Inflammatory macrophage treated with lipopolysaccharide for 1 hour (primary cell): ENCODE measurements at regions not wholly inside any gene's neighbourhood (a gene's known extent, or its start where the extent isn't known, plus 50 kb on each side); places are given as distances from the start of the nearest gene placed in this dataset.

Experiments
- DNase-seq, 2 donors: peaks; one replicate each; pipeline ENCODE4 v3.0.0-alpha.2; 2020 to 2022

DNA sequence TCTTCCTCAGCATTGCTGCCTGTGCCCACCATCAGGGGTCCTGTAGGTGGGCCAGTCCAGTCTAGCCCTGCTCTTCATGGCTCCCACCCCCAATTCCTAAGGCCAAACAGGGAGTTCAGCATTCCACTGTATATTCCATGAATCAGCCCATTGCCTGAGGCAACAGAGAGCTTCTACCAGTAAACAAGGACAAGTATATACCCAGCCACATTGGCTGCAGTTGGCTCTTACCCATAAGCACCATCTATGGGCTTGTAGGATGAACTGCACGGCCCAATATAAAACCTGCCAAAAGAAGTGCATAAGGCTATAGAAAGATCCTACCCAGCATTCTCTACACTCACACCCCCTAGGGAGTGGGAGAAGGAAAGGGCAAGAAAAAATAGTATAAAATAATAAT lies 95.1 kb upstream of the SALL3 start:
- DNase-seq, result no peak

DNA sequence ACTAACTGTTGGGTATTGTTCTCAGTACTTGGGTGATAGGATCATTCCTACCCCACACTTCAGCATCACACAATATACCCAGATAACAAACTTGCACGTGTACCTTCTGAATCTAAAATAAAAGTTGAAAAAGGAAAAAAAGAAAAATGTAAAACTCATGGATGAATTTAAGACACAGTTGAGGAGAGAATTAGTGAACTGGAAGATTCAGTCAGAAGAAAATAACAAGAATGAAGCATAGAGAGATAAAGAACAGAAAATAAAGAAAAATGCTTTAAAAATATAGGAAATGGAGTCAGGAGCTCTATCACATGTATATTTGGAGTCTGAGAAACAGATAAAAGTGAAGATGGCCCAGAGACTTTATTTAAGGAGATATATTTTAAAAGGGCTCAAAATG lies 90.4 kb upstream of the SALL3 start:
- DNase-seq, result no peak

DNA sequence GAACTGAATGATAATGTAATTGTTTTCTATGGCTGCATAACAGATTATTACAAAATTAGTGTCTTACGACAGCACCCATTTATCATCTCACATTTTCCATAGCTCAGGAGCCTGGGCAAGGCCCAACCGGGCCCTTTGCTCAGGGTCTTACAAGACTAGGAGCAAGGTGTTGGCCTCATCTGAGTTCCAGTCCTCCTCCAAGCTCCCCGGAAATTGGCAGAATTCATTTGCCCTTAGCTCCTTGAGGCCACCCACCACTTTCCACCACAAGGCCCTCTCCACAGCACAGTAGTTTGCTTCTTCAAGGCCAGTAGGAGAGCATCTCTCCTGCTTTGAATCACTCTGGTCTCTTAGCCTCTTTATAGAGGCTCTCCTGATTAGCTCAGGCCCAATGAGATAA lies 89.2 kb upstream of the SALL3 start:
- DNase-seq, result no peak

DNA sequence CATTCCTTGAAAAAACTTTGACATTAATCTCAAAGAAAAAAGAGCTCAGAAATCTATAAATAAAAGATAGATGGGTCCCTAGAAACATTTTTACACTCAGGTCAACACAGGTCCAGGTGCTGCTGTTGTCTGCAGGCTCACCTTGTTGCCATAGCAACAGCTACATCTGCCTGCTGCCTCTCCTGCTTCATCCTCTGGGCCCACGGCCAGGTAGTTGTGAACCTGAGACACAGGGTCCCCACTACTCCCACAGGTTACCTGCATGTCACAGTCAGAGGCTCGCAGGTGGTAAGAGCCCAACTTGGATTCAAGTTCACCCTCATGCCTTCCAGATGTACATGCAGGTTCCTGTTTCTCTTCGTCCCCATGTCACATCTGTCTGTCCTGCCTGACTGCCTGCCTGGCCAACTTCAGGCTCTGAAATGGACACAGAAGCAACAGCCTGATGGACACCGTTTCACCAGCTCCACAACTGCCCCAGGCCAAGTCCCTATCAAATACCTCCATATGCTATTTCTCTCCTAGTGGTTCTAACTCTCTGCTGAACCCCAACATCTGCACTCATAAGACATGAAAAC lies 88.3 kb upstream of the SALL3 start:
- no peak for DNase-seq

DNA sequence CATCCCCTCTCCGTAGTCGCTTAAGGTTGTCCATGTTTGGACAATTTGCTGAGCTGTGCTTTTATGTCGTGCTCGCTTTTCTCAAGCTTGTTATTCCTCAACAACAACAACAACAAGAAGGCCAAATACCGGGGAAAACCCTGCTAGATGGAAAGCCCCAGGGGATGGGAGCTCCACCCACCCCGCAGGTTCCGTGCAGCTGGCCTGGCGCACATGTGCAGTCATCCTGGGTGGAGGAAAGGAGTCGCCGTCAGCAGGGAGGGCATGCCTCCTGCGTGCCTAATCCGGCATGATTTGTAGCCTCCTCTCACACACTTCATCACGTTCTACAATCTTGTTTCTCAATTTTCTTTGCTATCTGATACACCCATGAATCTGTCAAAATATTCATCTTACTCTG lies 87.4 kb upstream of the SALL3 start:
- no peak for DNase-seq

DNA sequence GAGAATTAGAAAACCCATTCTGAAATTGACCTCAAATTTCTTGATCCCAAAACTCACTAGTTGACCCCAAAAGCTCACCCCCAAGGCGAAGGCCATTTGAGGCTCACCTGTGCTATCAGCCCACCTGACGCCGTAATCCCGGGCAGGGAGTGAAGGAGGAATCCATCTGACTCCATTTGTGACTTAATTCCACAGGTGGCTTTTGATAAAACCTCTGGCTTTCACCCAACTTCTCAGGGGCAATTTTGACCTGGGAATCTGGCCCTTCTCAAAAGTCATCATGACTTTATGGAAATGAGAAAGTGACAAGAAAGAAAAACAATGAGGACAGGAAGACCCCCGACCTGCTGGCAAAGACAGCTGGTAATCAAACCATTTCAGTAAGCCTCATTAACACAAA lies 86.9 kb upstream of the SALL3 start:
- no peak for DNase-seq

DNA sequence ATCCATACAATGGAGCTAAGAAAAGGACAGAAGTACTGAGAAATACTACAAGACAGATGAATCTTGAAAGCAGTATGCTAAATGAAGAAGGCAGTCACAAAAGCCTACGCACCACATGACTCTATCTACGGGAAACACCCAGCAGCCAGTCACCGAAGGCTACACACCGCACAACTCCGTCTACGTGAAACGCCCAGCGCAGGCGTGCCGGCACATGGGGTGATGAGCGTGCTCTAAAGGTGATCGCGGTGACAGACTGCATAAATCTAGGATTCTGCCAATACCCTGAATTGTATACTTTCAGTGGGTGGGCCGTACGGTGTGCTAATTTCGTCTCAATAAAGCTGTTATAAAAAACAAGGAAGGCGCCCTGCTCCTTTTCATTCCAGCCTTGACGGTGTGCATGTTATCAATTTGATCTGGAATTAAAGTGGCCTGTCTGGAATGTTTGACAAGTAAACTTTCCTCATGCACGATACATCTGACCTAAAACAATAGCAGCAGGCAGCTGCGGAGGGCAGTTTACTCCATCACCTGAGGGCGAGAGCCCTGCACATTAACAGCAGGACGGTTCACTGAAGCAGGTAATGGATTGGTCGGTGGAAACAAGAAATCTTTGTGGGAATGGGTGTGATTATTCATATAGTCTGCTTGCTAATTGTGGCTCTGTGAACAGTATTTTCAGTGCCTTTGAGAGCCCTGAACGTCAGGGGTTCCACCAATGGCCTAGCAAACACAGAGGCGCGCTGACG lies 86.2 kb upstream of the SALL3 start:
- DNase-seq, result no peak

DNA sequence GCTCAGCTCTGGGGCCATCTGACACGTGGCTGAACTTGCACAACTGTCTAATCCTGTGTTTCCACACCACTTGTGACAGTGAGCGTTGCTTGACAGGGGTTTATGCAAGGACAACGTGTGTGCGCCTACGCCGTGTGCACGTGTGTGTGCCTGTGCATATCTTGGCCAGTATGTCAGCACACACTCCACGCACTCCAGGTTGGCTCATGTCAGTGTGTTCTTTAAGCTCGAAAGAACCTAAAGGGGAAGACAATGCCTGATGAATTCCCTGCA lies 85.6 kb upstream of the SALL3 start:
- DNase-seq, result no peak

DNA sequence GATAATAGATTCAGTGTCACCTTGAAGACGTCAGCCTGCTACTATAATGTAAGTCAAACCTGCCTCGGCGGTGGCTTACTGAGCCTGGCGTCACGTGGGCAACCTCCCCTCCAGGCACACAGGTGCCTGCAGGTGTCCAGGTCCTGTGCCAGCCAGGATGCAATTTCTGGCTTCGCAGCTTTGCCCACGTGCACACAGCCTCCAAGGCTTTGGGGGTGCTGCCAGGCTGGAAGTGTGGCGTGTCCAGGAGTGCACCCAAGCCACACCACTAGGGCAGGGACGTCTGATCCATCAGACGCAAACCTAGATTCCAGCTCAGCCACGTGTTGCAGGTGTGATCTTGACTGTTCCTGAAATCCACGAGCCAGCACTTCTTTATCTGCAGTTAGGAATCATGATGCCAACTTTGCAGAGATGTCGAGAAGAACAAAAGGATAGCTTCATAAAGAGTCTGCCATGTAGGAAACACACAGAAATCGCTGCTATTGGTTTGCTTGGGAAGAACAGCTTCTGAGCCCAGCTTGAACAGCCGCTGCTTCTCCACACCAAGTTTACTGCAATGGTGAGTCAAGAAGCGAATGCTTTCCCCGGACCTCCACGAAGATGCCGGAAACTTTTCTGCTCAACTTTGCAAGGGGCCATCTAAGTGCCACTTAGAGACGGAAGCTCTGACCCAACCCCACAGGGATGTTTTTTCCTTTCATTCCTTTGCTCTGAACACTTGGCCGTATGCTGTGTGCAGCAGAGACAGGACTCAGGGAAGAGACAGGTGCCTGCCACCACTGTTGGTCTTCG lies 84.2 kb upstream of the SALL3 start:
- no peak for DNase-seq

DNA sequence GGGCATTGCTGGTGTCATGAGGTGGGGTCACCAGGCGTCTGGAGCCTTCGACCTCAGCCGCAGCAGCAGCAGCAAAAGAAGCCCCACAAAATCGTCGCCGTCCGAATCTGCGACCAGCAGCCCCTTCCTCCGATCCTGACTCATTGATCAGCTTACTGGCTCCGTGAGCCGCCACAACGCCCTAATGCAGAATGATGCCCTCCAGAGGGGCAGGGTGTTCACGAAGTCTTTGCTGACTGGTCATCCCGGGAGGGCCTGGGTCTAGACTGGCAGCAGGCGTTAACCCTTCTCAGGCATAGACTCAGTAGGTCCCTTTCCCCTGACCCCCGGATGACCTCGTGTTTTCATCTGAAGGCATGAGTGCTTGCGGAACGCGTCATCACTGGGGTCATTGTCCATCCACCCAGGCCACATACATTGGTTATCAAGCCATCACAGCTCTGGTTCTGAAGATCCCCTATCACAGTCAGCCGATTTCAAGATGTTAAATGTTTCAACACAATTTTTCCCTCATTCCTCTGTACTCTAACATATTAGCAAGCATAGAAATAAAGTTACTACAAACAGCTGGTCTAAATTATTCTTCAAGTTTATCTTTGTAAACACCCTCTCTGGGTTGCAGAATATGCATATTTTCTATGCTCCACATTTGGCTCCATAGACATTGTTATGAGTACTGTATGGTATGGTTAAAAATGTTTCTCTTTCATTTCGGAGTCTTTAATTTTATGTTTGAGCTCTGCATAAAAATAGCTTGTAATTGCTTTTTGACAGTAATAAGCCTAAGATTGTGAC lies 83.3 kb upstream of the SALL3 start:
- DNase-seq, result no peak

DNA sequence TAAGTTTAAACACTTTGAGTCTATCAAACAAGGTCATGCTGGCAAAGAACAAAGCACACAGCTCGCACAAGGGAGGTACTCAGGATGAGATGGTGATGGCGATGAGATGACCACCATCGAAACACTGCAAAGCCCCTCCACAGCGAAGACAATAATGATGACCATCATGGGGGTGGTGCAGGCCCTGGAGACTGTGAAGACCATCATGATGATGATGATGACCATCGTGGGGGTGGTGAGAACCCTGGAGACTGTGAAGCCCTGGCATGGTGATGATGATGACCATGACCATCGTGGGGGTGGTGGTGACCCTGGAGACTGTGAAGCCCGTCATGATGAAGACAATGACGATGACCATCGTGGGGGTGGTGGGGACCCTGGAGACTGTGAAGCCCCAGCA lies 81.6 kb upstream of the SALL3 start:
- DNase-seq, result no peak

DNA sequence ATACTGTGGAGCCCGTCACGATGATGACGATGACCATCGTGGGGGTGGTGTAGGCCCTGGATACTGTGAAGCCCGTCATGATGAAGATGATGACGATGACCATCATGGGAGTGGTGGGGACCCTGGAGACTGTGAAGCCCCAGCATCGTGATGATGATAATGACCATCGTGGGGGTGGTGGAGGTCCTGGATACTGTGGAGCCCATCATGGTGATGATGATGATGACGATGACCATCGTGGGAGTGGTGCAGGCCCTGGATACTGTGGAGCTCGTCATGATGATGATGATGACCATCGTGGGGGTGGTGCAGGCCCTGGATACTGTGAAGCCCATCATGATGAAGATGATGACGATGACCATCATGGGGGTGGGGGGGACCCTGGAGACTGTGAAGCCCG lies 81.0 kb upstream of the SALL3 start:
- no peak for DNase-seq

DNA sequence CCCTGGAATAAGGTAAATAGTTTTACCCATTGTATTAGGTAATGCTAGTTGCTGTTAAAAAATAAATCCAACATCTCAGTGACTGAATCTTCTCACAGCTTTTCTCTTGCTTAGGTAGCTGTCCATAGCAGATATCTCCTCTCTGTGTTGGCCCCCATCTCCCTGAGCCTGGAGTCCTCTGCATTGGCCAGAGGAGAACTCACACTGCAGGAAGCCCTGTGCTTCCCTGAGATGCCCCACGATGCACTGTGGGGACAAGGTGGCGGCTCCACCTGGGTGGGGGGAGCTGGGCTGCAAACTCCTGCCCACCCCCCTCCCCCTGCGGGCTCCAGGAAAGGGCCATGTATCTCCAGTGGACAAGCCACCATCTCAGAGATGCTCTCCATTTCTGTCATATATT lies 80.4 kb upstream of the SALL3 start:
- DNase-seq, result no peak

DNA sequence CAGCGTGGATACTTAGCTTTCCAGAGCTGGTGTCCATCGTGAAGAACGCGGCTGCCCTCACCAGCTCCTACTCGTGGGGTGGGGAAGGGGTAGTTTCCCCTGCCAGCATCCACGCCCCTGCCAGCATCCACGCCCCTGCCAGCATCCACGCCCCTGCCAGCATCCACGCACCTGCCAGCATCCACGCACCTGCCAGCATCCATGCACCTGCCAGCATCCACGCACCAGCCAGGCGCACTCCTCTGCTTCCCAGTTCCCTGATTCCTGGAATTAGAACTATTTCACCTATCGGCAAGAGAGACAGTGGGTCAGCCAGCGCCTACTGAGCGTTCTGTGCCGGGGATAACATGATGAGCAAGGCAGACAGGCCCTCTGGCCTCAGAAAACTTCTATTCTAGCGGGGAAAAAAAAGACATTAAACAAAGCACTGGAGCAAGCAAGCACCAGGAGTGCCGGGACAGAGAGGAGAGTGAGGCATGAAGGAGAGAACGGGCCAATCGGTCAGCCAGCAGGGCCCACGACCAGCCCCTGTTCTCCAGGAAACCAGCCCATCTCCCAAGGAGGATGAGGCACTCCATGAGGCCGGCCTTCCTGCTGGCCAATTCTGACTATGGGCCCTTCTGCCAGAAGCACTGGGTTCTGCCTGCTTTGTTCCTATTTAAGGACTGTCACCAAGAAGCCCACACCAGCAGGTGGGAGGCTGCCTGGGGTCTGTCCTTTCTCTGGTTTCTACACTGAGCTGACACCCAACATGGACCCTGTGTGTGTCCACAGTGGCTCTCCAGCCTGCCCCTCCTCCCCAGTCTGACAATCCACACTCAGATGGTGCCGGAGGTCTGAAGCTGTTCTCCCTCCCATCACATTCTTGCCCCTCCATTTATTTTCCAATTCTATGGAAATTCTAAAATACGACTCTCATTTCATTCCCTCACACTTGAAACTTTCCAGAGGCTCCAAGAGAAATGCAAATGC lies 78.4 kb upstream of the SALL3 start:
- no peak for DNase-seq

DNA sequence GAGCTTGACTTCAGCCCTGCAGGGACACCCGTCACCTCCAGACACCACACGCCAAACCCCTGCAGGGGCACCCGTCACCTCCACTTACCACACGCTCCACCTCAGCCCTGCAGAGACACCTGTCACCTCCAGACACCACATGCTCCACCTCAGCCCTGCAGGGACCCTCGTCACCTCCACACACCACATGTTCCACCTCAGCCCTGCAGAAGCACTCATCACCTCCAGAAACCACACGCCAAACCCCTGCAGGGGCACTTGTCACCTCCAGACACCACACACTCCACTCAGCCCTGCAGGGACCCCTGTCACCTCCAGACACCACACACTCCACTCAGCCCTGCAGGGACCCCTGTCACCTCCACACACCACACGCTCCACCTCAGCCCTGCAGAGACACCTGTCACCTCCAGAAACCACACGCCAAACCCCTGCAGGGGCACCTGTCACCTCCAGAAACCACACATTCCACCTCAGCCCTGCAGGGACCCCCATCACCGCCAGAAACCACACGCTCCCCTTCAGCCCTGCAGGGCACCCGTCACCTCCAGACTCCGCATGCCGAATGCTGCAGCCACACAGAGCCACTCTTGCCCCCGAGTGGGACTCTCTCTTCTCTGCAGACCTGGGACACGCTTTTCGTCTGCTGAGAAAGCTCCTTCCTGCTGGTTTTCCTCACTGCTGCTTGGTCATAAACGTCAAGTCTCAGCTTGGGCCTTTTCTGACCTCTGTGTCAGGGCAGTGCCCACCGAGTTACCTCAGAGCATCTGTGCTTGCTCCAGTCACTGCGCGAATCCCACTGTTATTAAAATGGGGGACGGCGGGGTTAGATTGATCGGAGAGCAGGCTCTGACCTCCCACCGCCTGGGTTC lies 77.5 kb upstream of the SALL3 start:
- DNase-seq, result no peak

DNA sequence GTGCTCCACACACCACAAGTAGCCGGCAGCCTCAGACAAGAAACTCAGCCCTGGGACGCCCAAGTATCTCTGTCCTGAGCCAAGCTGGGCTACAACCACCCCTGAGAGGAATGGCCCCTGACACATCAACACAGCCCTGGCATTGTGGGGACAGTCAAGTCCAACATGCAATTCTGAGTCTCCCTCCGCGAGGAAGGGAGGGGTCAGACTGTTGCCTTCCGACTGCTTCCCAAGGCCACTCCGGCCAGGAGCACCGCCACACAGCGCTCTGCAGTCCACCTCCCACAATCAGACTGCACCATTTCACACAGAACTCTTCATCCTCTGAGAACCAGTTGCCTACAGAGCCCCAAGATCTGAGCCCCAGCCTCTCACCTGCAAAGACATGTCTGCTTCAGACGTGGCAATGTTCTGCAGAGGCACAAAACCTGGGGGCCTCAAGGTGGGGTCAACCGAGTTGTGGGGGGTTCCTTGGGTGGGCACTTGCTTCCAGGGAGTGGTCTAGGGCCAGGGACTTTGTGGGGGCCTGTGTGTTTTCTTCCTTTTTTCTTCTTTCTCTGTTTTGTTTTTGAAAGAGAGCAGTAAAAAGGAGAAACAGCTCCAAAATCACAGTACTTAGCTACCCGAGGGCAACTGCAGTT lies 76.7 kb upstream of the SALL3 start:
- DNase-seq, result no peak

DNA sequence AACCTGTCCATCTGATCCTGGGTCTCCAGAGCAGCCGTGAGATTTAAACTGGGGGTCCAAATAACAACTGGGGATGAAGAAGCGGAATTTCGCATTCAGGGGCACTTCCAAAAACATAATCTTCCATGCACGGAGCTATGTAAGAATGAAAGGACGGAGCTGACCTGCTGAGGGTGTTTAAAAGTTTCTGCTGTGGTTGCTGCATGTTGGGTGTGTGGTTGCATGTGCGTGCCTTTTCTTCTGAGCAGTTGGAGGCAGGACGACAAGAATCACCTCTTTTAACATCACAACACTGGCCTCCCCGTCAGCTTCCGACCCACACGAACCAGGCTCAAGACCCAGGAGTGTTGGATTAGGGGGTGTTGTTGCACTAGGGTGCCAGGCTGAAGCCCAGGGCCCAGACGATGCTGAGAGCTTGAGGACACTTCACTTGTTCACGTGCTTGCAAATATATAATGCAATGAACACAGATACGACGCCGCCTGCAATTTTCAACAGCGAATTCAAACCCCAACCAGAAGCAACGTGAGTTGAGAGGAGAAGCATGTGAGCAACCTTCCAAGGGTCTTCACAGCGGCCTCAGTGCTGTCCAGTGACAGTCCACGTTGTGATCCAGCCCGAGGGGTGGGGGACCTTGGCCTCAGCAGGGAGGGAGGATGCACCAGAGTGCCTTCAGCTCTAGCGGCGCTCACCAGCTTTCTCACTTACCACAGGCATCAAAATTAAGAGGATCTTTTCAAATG lies 76.0 kb upstream of the SALL3 start:
- DNase-seq, result no peak

DNA sequence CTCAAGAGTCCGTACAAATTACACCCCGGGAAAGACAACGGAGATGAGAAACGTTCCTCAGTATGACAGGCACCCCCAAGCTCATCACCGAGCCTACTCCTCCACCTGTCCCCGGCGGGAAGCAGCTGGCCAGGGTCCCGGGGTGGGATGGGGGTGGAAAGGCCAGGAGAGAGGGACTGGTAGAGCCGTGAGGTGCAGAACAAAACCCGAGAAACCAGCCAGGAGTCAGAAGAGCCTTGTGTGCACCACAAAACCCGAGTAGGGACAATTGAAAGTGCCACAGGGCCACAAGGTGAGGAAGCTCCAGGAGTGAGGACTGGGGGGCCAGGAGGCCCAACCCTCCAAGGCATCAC lies 75.5 kb upstream of the SALL3 start:
- DNase-seq, result no peak

DNA sequence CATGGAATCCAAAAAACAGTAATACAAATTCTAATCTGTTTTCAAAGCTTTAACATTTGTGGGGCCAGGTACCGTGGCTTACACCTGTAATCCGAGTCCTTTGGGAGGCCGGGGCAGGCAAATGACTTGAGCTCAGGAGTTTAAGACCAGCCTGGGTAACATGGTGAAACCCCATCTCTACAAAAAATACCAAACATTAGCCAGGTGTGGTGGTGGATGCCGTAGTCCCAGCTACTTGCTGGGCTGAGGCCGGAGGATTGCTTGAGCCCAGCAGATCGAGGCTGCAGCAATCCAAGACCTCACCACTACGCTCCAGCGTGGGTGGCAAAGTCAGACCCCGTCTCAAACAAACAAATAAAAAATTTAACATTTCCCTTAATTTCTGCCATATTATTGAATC lies 74.3 kb upstream of the SALL3 start:
- no peak for DNase-seq

DNA sequence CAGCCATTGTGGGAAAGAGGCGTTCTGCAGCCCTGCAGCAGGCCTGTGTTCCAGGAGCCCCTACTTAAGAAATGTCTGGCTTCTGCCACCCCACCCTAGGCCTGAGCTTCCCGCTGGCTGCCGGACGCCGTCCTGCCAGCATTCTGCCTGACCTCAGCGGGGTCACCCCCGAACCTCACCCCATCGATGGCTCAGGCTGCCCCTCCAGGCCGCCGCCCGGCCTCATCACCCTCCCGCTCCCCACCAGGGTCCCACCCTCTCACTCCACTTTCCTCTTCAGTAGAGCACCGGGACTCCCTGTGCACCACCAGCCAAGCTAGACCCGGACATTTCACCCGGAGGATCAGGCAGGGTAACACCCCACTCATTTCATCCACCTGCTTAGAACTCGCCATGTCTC lies 73.6 kb upstream of the SALL3 start:
- DNase-seq, result no peak
